NCI-H2227 (cell line): ENCODE measurements at regions not wholly inside any gene's neighbourhood (a gene's known extent, or its start where the extent isn't known, plus 50 kb on each side); places are given as distances from the start of the nearest gene placed in this dataset.
"Not testable (repeated sequence)": the region's sequence is repeated elsewhere in the genome, so short reads cannot be mapped to it uniquely, and the experiment has no call there.

Source experiments
- DNase-seq: peaks from one replicate; lab custom pipeline; 2025; ENCODE audit not compliant: unreplicated experiment; lab: John Stamatoyannopoulos, UW

- no peak for DNase-seq
Observed at GRCh38 chr17:33680472-33680871, 387.4 kb upstream of the ASIC2 start.

- no peak for DNase-seq
Observed at GRCh38 chr17:33682599-33682998, 389.5 kb upstream of the ASIC2 start.

- peak; percentile 25 for DNase-seq
Observed at GRCh38 chr17:33684735-33685134, 391.6 kb upstream of the ASIC2 start.

DNA sequence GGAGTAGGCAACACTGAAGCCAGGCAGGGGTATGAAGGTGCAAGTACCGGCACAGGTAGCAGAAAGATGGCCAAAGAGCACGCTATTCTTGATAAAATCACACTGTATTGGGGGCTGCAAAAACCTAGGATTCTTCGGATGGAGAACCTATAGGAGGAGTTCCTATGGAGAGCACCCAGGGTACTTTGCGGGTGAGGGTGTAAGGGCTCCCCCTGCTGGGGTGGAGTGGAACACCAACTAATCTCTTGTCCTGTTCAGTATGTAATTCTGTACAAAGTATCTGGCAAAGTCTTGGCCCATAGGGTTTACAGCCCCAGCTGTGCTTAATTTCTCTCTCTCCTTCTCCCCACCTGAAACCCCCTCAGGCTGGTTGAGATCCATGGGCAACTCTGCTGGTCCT lies 393.1 kb upstream of the ASIC2 start:
- no peak for DNase-seq

GRCh38 chr17:33687831-33688230 lies 394.7 kb upstream of the ASIC2 start:
- peak; percentile 63 for DNase-seq

- peak; percentile 6 for DNase-seq
Observed at GRCh38 chr17:33688771-33689170, 395.7 kb upstream of the ASIC2 start.

DNA sequence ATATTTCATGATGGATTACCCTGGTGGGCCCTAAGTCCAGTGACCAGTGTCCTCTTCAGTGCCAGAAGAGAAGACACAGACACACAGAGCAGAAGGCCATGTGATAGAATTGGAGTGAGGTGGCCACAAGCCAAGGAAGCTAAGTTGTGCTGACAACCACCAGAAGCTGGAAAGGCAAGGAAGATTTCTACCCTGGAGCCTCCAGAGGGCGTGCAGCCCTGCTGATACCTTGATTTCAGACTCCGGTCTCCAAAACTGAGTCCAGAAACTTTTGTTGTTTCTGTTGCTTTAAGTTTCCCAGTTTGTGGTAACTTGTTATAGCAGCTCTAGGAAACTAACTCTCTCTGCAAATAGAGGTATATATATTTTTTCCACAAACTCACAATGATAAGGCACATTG lies 396.6 kb upstream of the ASIC2 start:
- no peak for DNase-seq

GRCh38 chr17:33695431-33695830 lies 402.3 kb upstream of the ASIC2 start:
- no peak for DNase-seq

- DNase-seq = no peak
Observed at GRCh38 chr17:33696102-33696501, 403.0 kb upstream of the ASIC2 start.

DNA sequence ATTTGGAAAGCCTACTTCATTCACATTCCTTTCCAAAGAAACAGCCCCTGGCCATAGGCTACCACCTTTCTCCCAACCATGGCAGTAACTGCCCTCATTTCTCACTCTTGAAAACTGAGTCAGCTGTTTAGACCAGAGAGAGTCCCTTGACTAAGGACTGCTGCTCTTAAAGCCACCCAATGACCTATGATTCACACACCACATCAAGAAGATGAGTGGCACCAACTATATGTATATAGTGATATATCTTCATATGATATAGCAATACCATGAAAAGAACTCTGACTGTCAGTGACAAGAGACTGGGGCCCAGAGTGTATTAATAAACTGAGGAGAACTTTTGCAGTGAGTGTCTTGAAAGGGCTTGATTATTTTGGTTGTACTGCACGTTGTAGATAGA lies 404.5 kb upstream of the ASIC2 start:
- no peak for DNase-seq

GRCh38 chr17:33701910-33702309 lies 408.8 kb upstream of the ASIC2 start:
- no peak for DNase-seq

GRCh38 chr17:33704856-33705255 lies 411.8 kb upstream of the ASIC2 start:
- no peak for DNase-seq

DNA sequence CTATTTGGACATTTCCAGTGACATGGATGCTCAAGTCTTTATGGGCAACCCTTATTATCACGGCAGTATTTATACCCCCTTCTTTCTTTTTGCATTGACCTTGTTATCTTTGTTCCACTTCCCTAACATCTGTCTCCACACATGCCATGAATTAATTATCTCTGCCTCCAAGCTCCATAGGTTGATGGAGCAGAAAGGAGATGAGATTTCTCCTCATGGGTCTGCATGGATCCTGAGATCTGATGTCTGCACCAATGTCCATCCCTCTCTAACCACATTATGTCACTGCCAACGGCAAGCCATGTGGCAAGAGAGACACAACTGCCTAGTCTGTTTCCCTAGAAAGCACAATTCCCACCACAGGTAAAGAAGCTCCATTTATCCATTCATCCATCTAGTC lies 416.8 kb upstream of the ASIC2 start:
- no peak for DNase-seq

DNA sequence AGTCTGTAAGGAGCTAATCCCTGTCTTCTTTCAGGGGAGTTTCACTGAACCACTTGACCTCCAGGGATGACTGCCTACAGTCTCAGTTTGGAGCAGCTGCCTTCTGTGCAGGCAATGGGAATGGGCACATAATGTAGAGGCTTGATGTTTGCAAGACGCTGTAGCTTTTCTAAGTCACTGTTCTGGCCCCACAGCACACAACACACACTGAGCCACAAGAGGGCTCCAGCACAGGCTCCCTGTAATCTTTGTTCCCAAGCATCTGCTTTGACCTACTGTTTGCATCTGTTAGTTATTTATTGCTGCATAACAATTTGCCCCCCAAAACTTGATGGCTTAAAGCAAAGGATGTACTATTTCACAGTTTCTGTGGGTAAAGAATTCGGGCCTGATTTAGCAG lies 419.0 kb upstream of the ASIC2 start:
- DNase-seq = no peak

GRCh38 chr17:33716957-33717356 lies 423.9 kb upstream of the ASIC2 start:
- no peak for DNase-seq

- not testable (repeated sequence) for DNase-seq
Observed at GRCh38 chr17:33723736-33724135, 430.6 kb upstream of the ASIC2 start.

- peak; percentile 54 for DNase-seq
Observed at GRCh38 chr17:33725675-33726271, 432.7 kb upstream of the ASIC2 start.

GRCh38 chr17:33730131-33730530 lies 437.0 kb upstream of the ASIC2 start:
- DNase-seq = no peak

- no peak for DNase-seq
Observed at GRCh38 chr17:33732116-33732515, 439.0 kb upstream of the ASIC2 start.

DNA sequence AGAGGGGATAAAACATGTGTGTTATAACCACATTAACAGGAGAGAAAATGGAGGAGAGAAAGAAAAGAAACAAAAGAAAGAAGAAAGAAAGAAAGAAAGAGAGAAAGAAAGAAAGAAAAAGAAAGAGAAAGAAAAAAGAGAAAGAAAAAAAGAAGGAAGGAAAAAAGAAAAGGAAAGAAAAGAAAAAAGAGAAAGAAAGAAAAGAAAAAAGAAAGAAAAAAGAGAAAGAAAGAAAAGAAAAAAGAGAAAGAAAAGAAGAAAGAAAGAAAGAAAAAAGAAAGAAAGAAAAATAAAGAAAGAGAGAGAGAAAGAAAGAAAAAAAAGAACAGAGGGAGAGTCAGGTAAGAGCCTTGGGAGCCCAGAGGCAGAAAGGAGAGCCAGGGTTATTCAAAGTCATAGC lies 446.6 kb upstream of the ASIC2 start:
- no peak for DNase-seq

- DNase-seq = no peak
Observed at GRCh38 chr17:33745047-33745760, 452.1 kb upstream of the ASIC2 start.

DNA sequence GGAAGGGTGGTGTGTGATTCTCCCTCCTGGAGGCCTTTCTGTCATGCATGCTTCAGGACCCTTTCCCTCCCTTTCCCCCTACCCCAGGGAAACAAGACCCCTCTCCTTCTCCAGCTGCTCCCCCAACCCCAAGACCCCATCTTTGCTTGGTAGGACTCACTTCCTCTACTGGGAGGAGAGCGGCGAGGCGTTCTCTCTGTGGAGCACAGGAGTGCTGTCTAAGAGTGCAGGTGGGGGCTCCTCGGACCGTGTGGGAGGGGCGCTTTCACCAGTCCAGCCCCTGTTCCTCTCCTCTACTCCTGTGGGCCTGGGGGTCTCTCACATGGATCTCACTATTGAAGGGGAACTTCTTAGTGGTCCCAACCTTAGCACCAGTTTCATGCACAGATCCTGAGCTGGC lies 456.1 kb upstream of the ASIC2 start:
- DNase-seq = no peak
